GM12865 (cell line): ENCODE measurements at regions not wholly inside any gene's neighbourhood (a gene's known extent, or its start where the extent isn't known, plus 50 kb on each side); places are given as distances from the start of the nearest gene placed in this dataset.
"Not testable (repeated sequence)": the region's sequence is repeated elsewhere in the genome, so short reads cannot be mapped to it uniquely, and the experiment has no call there.

Source experiments
- DNase-seq: peaks from one replicate; pipeline ENCODE4 v3.0.0; 2010; ENCODE audit warnings: low read depth
- H3K4me3 ChIP-seq: 2 replicates; pipeline ENCODE4 v1.5.1; 2011; ENCODE audit warnings: mild to moderate bottlenecking, low read depth, low read length, control low read depth
- CTCF ChIP-seq: IDR thresholded peaks from 2 replicates; pipeline ENCODE4 v1.5.1; 2011; ENCODE audit warnings: low read length, control low read depth, low read depth, inconsistent platforms; ENCODE audit not compliant: insufficient read depth; ENCODE audit errors: missing control alignments

GRCh38 chr11:69912161-69912910 lies 93.1 kb upstream of the FGF3 start:
- H3K4me3 ChIP-seq = no peak overlapping the region
- TF ChIP-seq CTCF = no peak
- DNase-seq = no peak

GRCh38 chr11:69912911-69913451 lies 93.8 kb upstream of the FGF3 start:
- DNase-seq = peak; percentile 18
- H3K4me3 ChIP-seq = no peak overlapping the region
- TF ChIP-seq CTCF = peak; percentile 34

- TF ChIP-seq CTCF = no peak
- DNase-seq = no peak
- H3K4me3 ChIP-seq = no peak overlapping the region
Measured at GRCh38 chr11:69913591-69914285, 94.5 kb upstream of the FGF3 start.

GRCh38 chr11:69914286-69915150 lies 95.3 kb upstream of the FGF3 start:
- TF ChIP-seq CTCF = no peak
- H3K4me3 ChIP-seq = no peak overlapping the region
- DNase-seq = no peak

- no peak for TF ChIP-seq CTCF
- no peak overlapping the region for H3K4me3 ChIP-seq
- no peak for DNase-seq
Measured at GRCh38 chr11:69915151-69915500, 95.9 kb upstream of the FGF3 start.

GRCh38 chr11:69915501-69916250 lies 96.5 kb upstream of the FGF3 start:
- TF ChIP-seq CTCF = peak; percentile 63
- H3K4me3 ChIP-seq = no peak overlapping the region
- DNase-seq = peak; percentile 53

GRCh38 chr11:69916251-69916649 lies 97.0 kb upstream of the FGF3 start:
- H3K4me3 ChIP-seq, DNase-seq: not testable (repeated sequence)
